Activated naive CD4-positive, alpha-beta T cell treated with anti-CD3 and anti-CD28 coated beads for 36 hours (primary cell): ENCODE measurements at regions not wholly inside any gene's neighbourhood (a gene's known extent, or its start where the extent isn't known, plus 50 kb on each side); places are given as distances from the start of the nearest gene placed in this dataset.
"Not testable (repeated sequence)": the region's sequence is repeated elsewhere in the genome, so short reads cannot be mapped to it uniquely, and the experiment has no call there.

Experiments used
- CTCF ChIA-PET: fragments of 350-600 bp; sonication (Branson Sonifier 250); formaldehyde crosslinking; loops from one replicate; lab custom pipeline; 2021; ENCODE audit warnings: antibody characterized with exemption; lab: Charles Lee
- DNase-seq: peaks from one replicate; pipeline ENCODE4 v3.0.0-alpha.2; 2020
- H3K27ac Mint-ChIP-seq: one replicate; pipeline ENCODE4 v1.8.0; 2021; ENCODE audit warnings: mild to moderate bottlenecking, mixed read lengths
- H3K27me3 Mint-ChIP-seq: one replicate; pipeline ENCODE4 v1.8.0; 2021; ENCODE audit warnings: low read depth, mixed read lengths
- H3K36me3 Mint-ChIP-seq: one replicate; pipeline ENCODE4 v1.8.0; 2021; ENCODE audit warnings: low read depth, mixed read lengths
- H3K4me1 Mint-ChIP-seq: one replicate; pipeline ENCODE4 v1.8.0; 2021; ENCODE audit warnings: low read depth, mixed read lengths
- H3K4me3 Mint-ChIP-seq: one replicate; pipeline ENCODE4 v1.8.0; 2021; ENCODE audit warnings: mild to moderate bottlenecking, moderate library complexity, mixed read lengths
- H3K9me3 Mint-ChIP-seq: one replicate; pipeline ENCODE4 v1.8.0; 2021; ENCODE audit warnings: mixed read lengths
- intact Hi-C: fragments of 100-400 bp; cut with micrococcal nuclease; formaldehyde crosslinking; loops from one replicate; pipeline ENCODE4 v1.15.1; 2023

DNA sequence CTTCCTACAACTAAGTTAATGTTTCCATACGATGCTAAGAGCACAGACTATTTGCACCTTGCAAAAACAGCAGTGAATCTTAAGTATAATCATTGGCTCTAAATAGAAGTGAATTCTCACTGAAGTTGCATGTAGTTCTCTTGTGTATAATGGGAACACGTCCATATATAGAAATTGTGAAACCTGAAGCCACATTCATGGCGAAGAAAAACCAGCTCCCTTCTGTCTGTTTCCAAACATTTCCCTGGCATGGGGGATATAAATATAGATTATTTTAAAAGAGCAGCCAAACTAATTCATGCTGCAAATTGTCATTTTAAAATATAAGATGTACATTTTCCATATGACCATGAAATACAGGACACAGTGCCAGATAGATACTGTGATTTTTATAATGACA, 71.1 kb downstream of the TRAM1L1 start:
- no peaks in the 10 kb centered on the region for H3K27me3 Mint-ChIP-seq
- no peaks in the 10 kb centered on the region for H3K36me3 Mint-ChIP-seq
- no peak for DNase-seq
- no peaks in the 10 kb centered on the region for H3K4me1 Mint-ChIP-seq
- no peak overlapping the region for H3K27ac Mint-ChIP-seq
- intact Hi-C loops = no loop called here
- no peak overlapping the region for H3K4me3 Mint-ChIP-seq
- H3K9me3 Mint-ChIP-seq = peaks cover 4% of the 10 kb centered on the region
- CTCF ChIA-PET = no interaction called here

DNA sequence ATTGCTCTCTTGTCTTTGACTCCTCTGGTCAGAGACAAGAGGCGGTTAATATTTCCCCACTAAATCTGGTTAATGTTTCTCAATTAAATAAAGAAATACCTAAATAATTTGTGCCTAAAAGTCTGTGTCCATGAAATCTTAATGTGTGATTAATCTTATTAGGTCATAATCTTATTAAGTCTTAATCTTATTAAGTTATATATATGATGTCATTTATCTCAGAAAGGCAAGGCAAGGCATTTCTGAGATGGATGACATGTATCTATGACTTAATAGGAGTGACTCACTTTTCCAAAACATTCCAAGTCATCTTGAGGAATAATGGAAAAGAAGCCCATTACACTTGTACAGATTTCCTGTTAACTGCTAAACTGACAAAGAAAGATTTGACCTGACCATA, 74.7 kb downstream of the TRAM1L1 start:
- intact Hi-C loops = no loop called here
- no peak overlapping the region for H3K4me3 Mint-ChIP-seq
- H3K27ac Mint-ChIP-seq = no peak overlapping the region
- H3K36me3 Mint-ChIP-seq = no peaks in the 10 kb centered on the region
- no peaks in the 10 kb centered on the region for H3K4me1 Mint-ChIP-seq
- CTCF ChIA-PET = no interaction called here
- H3K9me3 Mint-ChIP-seq = peaks cover 7% of the 10 kb centered on the region
- H3K27me3 Mint-ChIP-seq = no peaks in the 10 kb centered on the region
- DNase-seq = no peak

DNA sequence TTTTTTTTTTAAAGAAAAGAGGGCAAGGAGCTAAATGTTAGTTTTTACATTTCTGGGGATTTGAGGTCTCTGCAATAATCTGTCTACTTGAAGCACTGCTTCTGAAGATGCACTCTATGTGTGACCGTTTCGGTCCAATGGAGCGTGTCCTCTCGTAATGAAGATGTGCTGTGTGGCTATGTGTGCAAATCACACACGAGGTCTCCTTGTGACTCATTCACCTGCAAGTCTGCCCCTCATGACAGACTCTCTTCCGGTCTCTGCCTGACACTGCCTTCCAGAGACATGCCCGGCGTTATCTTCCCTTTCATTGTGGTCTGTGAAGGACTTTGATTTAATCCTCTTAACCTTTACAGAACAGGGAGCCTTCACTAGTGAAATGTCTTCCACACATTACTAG, 84.3 kb downstream of the TRAM1L1 start:
- H3K9me3 Mint-ChIP-seq = no peaks in the 10 kb centered on the region
- no peaks in the 10 kb centered on the region for H3K27me3 Mint-ChIP-seq
- CTCF ChIA-PET = no interaction called here
- intact Hi-C loops = no loop called here
- H3K27ac Mint-ChIP-seq = no peak overlapping the region
- H3K36me3 Mint-ChIP-seq = no peaks in the 10 kb centered on the region
- no peak for DNase-seq
- no peak overlapping the region for H3K4me3 Mint-ChIP-seq
- no peaks in the 10 kb centered on the region for H3K4me1 Mint-ChIP-seq

DNA sequence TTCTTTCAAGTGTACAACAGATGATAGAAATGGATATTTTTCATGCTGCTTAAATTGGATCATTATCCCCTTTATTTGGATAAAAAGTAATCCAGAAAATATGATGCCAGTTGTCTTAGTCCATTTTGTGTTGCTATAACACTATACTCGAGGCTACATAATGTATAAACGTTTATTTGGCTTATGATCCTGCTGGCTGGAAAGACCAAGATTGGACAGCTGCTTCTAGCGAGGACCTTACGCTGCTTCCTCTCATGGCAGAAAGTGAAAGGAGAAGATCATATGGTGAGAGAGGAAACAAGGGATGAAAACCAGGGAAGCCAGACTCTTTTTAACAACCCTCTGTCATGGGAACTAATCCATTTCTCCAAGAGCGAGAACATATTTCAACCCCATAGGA, 102.7 kb downstream of the TRAM1L1 start:
- CTCF ChIA-PET = no interaction called here
- H3K4me1 Mint-ChIP-seq = no peaks in the 10 kb centered on the region
- H3K36me3 Mint-ChIP-seq = no peaks in the 10 kb centered on the region
- DNase-seq = no peak
- H3K9me3 Mint-ChIP-seq = peaks cover 3% of the 10 kb centered on the region
- no peaks in the 10 kb centered on the region for H3K27me3 Mint-ChIP-seq
- H3K4me3 Mint-ChIP-seq = no peak overlapping the region
- intact Hi-C loops = no loop called here
- H3K27ac Mint-ChIP-seq = no peak overlapping the region

DNA sequence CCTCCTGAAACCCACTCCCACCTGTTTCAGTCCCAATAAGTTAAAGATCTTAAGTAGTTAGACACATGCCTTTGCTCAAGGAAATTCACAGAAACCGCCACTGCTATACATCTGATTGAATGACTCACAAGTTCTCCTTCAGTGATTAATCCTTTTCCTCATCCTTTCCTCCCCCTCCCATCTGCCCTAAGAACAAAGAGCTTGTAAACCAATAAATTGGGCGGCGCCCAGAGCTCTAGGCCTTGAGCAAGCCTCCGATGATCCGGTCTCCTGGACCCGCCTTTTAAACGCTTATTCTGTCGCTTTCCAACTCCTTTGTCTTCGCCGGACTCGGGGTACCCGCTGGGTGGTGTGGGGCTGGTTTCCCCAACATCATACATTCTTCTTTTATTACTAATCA, 104.9 kb downstream of the TRAM1L1 start:
- H3K9me3 Mint-ChIP-seq, DNase-seq, intact Hi-C loops, CTCF ChIA-PET, H3K36me3 Mint-ChIP-seq, H3K4me1 Mint-ChIP-seq, H3K27ac Mint-ChIP-seq, H3K27me3 Mint-ChIP-seq, H3K4me3 Mint-ChIP-seq: not testable (repeated sequence)

DNA sequence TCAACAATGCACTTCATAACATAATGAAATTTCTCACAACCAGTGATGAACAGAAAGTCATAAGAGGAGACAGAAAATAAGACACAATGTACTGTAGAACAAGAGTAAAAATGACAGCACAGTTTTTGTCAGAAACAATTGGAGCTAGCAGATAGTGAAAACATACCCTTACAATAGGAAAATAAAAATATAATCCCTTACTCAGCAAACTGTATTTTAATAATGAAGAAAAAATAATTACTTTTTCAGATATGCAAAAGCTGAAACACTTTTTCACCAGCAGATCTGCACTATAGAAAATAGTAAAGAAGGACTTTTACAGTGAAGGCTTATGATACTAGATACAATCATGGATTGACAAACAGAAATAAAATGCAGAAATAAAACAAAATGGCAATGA, 126.3 kb downstream of the TRAM1L1 start:
- H3K27ac Mint-ChIP-seq = no peak overlapping the region
- intact Hi-C loops = no loop called here
- no peaks in the 10 kb centered on the region for H3K36me3 Mint-ChIP-seq
- no peaks in the 10 kb centered on the region for H3K4me1 Mint-ChIP-seq
- H3K9me3 Mint-ChIP-seq = no peaks in the 10 kb centered on the region
- CTCF ChIA-PET = no interaction called here
- no peak for DNase-seq
- no peaks in the 10 kb centered on the region for H3K27me3 Mint-ChIP-seq
- no peak overlapping the region for H3K4me3 Mint-ChIP-seq

DNA sequence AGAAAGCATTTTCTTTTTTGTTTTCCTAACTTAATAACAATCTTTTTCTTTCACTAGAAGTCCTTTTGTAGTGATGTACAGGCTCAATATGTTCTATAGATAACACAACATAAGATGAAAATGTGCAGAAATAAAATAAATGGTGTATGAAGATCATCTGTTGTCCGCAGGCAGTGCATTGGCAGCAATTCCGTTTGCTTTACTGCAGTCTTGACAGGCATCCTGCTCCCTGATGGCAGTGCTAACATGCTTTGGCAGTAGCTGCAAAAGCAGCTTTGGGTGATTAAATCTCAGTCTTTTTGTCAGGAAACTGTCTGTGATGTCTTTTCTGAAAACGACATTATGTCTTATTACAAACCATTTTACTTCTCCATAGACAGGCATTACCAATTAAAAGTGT, 131.4 kb downstream of the TRAM1L1 start:
- Mint-ChIP-seq H3K4me1 (no peaks in the 10 kb centered on the region), H3K36me3 (no peaks in the 10 kb centered on the region), H3K9me3 (no peaks in the 10 kb centered on the region), H3K27me3 (no peaks in the 10 kb centered on the region), H3K4me3 (no peak overlapping the region), H3K27ac (no peak overlapping the region)
- CTCF ChIA-PET = no interaction called here
- no peak for DNase-seq
- intact Hi-C loops = no loop called here

DNA sequence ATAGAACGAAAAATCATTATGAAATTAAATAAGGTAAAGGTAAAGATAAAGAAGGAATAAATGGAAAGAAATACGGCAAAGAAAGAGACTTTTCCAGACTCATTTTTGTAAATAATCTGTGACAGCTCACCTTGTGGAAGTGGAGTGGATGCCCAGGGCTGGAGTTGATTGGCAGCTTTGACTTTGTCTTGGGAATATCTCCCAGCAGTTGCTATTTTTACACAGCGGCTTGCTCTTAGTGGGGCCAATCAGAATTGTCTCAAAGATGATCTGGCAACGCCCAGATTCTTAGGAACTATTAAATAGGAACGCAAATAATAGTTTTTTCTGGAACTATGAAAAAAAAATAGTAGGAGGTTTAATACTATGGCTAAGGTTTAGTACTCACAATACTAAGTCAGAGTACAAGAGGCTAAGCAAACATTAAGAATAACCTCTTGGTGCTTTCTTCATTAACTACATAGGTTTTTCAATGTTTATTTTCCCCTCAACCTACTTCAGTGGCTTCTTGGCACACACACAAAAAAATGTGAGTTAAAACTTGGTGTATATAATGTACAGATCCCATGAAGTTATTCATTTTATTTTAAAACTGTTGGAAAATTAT, 132.7 kb downstream of the TRAM1L1 start:
- Mint-ChIP-seq H3K27ac (no peak overlapping the region), H3K27me3 (no peaks in the 10 kb centered on the region), H3K4me3 (no peak overlapping the region), H3K4me1 (no peaks in the 10 kb centered on the region), H3K36me3 (no peaks in the 10 kb centered on the region), H3K9me3 (no peaks in the 10 kb centered on the region)
- intact Hi-C loops = no loop called here
- no peak for DNase-seq
- CTCF ChIA-PET = no interaction called here

DNA sequence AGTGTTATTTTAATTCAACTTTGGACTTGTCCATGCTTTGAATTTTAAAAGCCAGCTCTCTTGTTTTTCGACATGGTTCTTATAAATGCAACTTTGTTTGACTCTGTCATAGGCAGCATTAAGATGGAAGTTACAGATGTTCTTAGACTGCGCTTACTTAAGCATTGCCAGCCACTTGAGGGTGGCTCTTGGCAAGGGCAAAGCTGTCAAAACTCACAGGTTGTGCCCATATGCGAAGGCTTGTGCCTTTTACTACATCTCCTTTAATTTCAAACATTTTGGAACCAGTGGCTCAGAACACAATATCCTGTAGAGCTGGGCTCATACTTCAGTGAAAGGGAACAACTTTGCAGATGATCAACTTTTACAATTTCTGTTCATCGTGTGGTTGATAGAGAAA, 135.5 kb downstream of the TRAM1L1 start:
- H3K4me1 Mint-ChIP-seq = no peaks in the 10 kb centered on the region
- no peak for DNase-seq
- CTCF ChIA-PET = no interaction called here
- H3K36me3 Mint-ChIP-seq = no peaks in the 10 kb centered on the region
- H3K27ac Mint-ChIP-seq = no peak overlapping the region
- H3K4me3 Mint-ChIP-seq = no peak overlapping the region
- no peaks in the 10 kb centered on the region for H3K27me3 Mint-ChIP-seq
- H3K9me3 Mint-ChIP-seq = peaks cover 2% of the 10 kb centered on the region
- intact Hi-C loops = no loop called here

DNA sequence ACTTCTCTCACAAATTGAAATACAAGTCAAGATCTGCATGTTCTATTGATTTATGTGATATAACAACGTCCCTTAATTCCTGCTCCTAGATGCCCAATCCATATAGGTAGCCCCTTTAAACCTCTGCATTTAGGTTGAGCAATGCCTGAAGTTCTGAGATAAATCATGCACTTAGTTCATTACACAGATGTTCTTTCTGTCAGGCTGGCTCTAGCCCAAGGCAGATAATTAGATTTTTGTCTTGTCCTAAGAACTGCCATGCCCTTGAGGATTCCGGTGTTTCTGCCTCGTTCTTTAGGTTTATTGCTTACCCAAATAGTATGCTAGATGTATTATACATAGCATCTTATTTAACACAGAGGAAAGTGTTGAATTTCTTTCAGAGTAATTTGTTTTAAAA, 143.1 kb downstream of the TRAM1L1 start:
- Mint-ChIP-seq H3K27me3 (no peaks in the 10 kb centered on the region), H3K36me3 (no peaks in the 10 kb centered on the region), H3K4me1 (no peaks in the 10 kb centered on the region), H3K4me3 (no peak overlapping the region), H3K27ac (no peak overlapping the region), H3K9me3 (peaks cover 2% of the 10 kb centered on the region)
- no peak for DNase-seq
- CTCF ChIA-PET = no interaction called here
- intact Hi-C loops = no loop called here

DNA sequence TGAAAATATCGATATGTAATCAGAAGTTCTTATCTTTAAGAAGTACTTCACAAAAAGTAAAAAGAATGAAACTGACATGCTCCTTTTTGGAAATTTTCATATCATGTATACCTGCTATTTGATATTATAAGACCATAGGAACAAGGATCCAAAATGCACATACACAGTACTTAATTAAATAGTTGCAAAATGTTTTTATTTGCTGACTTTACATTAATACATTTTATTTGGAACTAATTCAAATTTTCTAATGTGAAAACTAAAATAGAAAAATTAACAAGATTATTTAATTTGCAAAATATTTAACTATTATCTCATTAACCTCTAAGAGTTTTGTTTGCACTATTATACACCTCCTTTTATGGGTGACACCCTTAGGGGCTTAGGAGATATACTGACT, 155.0 kb downstream of the TRAM1L1 start:
- intact Hi-C loops = no loop called here
- H3K9me3 Mint-ChIP-seq = no peaks in the 10 kb centered on the region
- no peak overlapping the region for H3K27ac Mint-ChIP-seq
- CTCF ChIA-PET = no interaction called here
- peaks cover 14% of the 10 kb centered on the region for H3K27me3 Mint-ChIP-seq
- no peak for DNase-seq
- no peaks in the 10 kb centered on the region for H3K4me1 Mint-ChIP-seq
- H3K36me3 Mint-ChIP-seq = no peaks in the 10 kb centered on the region
- H3K4me3 Mint-ChIP-seq = no peak overlapping the region

DNA sequence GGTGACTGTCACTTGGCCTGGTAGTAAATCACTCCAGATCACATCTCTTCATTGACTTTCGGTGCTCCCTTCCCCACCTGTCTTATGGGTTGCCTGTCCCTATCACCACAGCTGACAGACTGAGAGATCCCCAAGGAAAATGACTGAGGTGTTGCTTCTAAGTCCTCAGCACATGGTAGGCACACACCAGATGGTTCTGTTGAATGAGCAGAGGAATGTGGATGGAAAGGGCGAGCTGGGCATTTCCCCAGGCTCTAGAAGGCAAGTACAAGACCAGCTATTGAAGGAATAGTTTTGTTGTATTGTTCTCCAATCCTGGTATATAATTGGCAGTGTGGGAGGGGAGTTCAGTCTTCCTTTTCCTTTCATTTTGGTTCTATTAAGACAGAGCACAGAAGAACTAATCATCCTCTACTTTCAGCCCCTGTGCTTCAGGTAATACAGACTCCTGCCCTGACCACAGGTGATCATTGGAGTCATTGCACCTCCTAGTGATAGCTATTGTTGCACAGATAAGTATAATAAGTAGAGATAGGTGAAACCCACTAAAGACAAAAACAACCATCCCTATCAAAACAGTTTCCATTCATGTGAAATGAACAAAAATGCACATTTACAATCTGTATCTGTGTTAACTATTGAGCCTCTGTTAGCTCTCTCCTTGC, 158.6 kb downstream of the TRAM1L1 start:
- Mint-ChIP-seq H3K27ac (no peak overlapping the region), H3K4me3 (no peak overlapping the region), H3K27me3 (peaks cover 19% of the 10 kb centered on the region), H3K9me3 (no peaks in the 10 kb centered on the region), H3K36me3 (no peaks in the 10 kb centered on the region), H3K4me1 (no peaks in the 10 kb centered on the region)
- intact Hi-C loops = no loop called here
- CTCF ChIA-PET = no interaction called here
- DNase-seq = no peak

DNA sequence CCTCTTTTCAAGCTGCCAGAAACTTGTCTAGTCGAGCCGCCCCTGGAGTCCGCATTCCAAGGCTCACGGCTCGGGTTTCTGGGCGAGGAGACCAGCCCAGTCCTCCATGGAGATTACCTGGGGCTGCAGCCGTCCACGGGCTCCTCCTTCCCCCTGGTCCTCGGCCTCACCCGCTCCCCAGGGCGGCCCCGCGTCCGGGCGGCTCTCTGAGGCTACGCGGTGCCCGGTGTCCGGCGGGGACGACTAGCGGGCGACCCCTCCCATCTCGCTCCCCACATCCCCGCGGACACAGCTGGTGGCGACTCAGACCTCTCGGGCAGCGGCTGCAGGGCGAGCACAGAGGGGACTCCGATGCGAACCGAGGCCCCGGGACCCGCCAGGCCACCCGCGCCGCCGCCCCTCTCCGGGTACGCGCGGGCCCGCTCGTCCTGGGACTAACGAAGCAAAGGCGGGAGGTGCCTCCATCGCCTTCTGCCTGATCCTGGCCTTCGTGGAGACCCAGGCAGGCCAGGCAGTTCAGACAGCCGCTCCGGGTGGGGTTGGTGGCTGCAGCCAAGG, 159.4 kb downstream of the TRAM1L1 start:
- H3K4me3 Mint-ChIP-seq = no peak overlapping the region
- no peaks in the 10 kb centered on the region for H3K4me1 Mint-ChIP-seq
- intact Hi-C loops = no loop called here
- no peaks in the 10 kb centered on the region for H3K9me3 Mint-ChIP-seq
- H3K27me3 Mint-ChIP-seq = peaks cover 19% of the 10 kb centered on the region
- no peak for DNase-seq
- H3K36me3 Mint-ChIP-seq = no peaks in the 10 kb centered on the region
- CTCF ChIA-PET = no interaction called here
- H3K27ac Mint-ChIP-seq = no peak overlapping the region
